Calu3 (cell line): ENCODE measurements at regions not wholly inside any gene's neighbourhood (a gene's known extent, or its start where the extent isn't known, plus 50 kb on each side); places are given as distances from the start of the nearest gene placed in this dataset.

Experiments used
- BruUV-seq: library from RNA; stranded (reverse); fragments of 400-500 nt; replicated peaks from 2 replicates; lab custom pipeline; 2021; lab: Mats Ljungman, UMichigan
- CTCF ChIA-PET: fragments of 300-600 bp; sonication (Branson Sonifier 250); formaldehyde crosslinking; loops from one replicate; lab custom pipeline; 2022; ENCODE audit warnings: antibody characterized with exemption; lab: Charles Lee
- DNase-seq: peaks from one replicate; pipeline ENCODE4 v3.0.0; 2022
- H3K27ac Mint-ChIP-seq: one replicate; pipeline ENCODE4 v1.8.0; 2022; ENCODE audit warnings: mixed read lengths; ENCODE audit not compliant: unreplicated experiment
- H3K27me3 Mint-ChIP-seq: one replicate; pipeline ENCODE4 v1.8.0; 2022; ENCODE audit warnings: mixed read lengths; ENCODE audit not compliant: unreplicated experiment
- H3K36me3 Mint-ChIP-seq: one replicate; pipeline ENCODE4 v1.8.0; 2022; ENCODE audit warnings: mild to moderate bottlenecking, moderate library complexity, mixed read lengths; ENCODE audit not compliant: insufficient read depth, unreplicated experiment
- H3K4me1 Mint-ChIP-seq: one replicate; pipeline ENCODE4 v1.8.0; 2022; ENCODE audit warnings: mild to moderate bottlenecking, low read depth, mixed read lengths; ENCODE audit not compliant: unreplicated experiment
- H3K4me3 Mint-ChIP-seq: one replicate; pipeline ENCODE4 v1.8.0; 2022; ENCODE audit warnings: mild to moderate bottlenecking, low read depth, moderate library complexity, mixed read lengths; ENCODE audit not compliant: unreplicated experiment
- H3K9me3 Mint-ChIP-seq: one replicate; pipeline ENCODE4 v1.8.0; 2022; ENCODE audit warnings: low read depth, mixed read lengths; ENCODE audit not compliant: unreplicated experiment
- intact Hi-C: fragments of 100-400 bp; cut with micrococcal nuclease; formaldehyde crosslinking; loops from one replicate; pipeline ENCODE4 v1.10.0; 2022; ENCODE audit not compliant: unreplicated experiment
- TF ChIP-seq, protein P1 (sequence below): fragments of 200-600 bp; IDR thresholded peaks from one replicate; pipeline ENCODE4 v1.8.0; 2022; ENCODE audit warnings: antibody characterized with exemption; ENCODE audit not compliant: unreplicated experiment

DNA sequence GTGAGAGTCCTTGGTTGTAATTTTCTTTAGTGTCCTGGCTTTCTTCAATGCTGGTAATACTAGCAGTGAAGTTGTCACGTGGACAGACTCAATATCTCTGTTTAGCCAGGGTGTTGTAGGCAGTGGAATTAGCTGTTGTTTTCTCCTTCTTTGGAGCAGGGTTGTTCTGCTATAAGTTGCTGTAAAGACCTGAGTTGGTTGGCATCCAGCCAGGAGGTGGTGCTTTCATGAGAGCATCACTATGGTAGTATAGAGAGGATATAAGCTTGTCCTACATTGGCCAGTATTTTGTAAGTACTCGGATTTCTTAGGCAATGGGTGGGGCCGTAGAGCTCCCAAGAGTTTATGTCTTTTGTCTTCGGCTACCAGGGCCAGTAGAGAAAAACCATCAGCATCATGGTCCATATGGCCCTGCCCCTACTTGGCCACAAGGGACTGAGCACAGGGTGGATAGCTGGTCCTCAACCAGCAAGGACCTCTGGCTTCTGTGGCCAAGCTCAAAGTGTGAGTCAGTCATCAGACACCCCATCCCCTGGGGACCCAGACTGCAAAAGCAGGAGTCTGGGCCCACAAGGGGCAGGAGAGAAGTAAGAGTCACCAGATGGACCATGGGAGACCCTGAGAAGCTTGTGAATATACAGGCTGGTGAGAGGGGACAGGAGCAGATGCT is 127.9 kb upstream of the NXT1 start:
- CTCF ChIA-PET = no interaction called here
- Mint-ChIP-seq H3K4me1 (no peaks in the 10 kb centered on the region), H3K9me3 (no peaks in the 10 kb centered on the region), H3K36me3 (no peaks in the 10 kb centered on the region), H3K27me3 (no peaks in the 10 kb centered on the region), H3K27ac (no peak overlapping the region), H3K4me3 (no peak overlapping the region)
- no TSS peak for BruUV-seq
- intact Hi-C loops = no loop called here
- TF ChIP-seq, protein P1, sequence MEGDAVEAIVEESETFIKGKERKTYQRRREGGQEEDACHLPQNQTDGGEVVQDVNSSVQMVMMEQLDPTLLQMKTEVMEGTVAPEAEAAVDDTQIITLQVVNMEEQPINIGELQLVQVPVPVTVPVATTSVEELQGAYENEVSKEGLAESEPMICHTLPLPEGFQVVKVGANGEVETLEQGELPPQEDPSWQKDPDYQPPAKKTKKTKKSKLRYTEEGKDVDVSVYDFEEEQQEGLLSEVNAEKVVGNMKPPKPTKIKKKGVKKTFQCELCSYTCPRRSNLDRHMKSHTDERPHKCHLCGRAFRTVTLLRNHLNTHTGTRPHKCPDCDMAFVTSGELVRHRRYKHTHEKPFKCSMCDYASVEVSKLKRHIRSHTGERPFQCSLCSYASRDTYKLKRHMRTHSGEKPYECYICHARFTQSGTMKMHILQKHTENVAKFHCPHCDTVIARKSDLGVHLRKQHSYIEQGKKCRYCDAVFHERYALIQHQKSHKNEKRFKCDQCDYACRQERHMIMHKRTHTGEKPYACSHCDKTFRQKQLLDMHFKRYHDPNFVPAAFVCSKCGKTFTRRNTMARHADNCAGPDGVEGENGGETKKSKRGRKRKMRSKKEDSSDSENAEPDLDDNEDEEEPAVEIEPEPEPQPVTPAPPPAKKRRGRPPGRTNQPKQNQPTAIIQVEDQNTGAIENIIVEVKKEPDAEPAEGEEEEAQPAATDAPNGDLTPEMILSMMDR = no peak
- no peak for DNase-seq

DNA sequence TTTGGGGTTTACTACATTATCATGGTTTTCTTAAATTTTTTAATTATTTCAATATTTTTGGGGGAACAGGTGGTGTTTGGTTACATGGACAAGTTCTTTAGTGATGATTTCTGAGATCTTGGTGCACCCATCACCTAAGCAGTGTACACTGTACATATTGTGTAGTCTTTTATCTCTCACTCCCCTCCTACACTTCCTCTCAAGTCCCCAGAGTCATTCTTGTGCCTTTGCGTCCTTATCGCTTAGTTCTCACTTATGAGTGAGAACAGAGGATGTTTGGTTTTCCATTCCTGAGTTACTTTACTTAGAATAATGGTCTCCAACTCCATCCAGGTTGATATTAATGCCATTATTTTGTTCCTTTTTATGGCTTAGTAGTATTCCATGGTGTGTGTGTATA is 130.9 kb upstream of the CD93 start:
- H3K4me3 Mint-ChIP-seq = no peak overlapping the region
- CTCF ChIA-PET = no interaction called here
- no peaks in the 10 kb centered on the region for H3K4me1 Mint-ChIP-seq
- H3K27ac Mint-ChIP-seq = no peak overlapping the region
- no peaks in the 10 kb centered on the region for H3K27me3 Mint-ChIP-seq
- H3K9me3 Mint-ChIP-seq = no peaks in the 10 kb centered on the region
- no peaks in the 10 kb centered on the region for H3K36me3 Mint-ChIP-seq
- intact Hi-C loops = no loop called here
- TF ChIP-seq, protein P1 = no peak
- BruUV-seq = no TSS peak
- no peak for DNase-seq

DNA sequence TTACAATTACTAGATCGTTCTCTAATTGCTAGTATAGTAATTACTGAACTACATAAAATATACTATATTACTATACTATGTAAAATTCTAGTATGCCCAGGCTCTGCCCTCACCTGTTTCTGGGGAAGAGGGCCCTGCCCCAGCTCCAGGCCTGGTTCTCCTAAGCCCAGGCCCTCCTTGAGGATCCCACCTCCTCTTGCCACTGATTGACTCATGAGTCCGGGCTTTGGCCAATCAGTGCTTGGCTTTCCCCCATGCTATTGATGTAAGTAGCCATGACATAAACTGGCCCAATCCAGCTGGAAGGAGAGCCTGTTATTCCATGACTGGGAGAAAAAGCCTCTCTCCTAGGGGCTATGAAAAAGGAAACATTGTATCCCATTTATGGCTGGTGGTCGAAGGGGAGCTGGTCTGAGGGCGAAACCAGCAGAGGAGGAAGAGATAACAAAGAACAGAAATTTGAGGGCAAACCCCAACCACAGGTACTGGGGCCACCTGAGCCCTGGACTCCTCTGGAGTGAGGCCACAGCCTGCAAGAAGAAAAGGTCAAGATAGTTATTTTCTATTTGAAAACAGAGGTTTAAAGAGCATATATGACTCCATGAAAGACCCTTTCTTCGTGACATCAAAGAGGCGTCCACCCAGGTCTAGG is 129.3 kb upstream of the CD93 start:
- H3K4me3 Mint-ChIP-seq = no peak overlapping the region
- no peaks in the 10 kb centered on the region for H3K36me3 Mint-ChIP-seq
- no peak for DNase-seq
- TF ChIP-seq, protein P1 = no peak
- no peaks in the 10 kb centered on the region for H3K4me1 Mint-ChIP-seq
- no TSS peak for BruUV-seq
- H3K27ac Mint-ChIP-seq = no peak overlapping the region
- intact Hi-C loops = no loop called here
- H3K9me3 Mint-ChIP-seq = no peaks in the 10 kb centered on the region
- H3K27me3 Mint-ChIP-seq = peaks cover 12% of the 10 kb centered on the region
- CTCF ChIA-PET = no interaction called here

DNA sequence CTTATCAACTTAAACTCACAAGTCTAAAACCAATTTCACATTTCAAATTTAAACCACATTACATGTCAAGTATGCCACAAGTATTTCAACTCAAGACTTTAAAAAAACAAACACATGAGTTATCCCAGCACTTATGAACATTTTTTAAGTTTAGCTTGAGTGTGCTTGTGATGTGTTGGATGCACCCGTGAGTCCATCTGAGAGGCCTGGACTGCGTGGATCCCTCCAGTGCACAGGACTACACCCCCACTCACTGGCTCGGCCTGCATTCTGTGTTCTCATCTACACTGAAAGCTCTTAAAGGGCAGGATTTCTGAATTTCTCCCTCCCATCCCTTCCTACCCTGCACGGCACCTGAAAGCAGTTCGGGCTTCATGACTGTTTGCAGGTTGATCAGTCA is 128.8 kb upstream of the CD93 start:
- no peaks in the 10 kb centered on the region for H3K4me1 Mint-ChIP-seq
- H3K4me3 Mint-ChIP-seq = no peak overlapping the region
- H3K36me3 Mint-ChIP-seq = no peaks in the 10 kb centered on the region
- BruUV-seq = no TSS peak
- no peak for DNase-seq
- no peak overlapping the region for H3K27ac Mint-ChIP-seq
- H3K27me3 Mint-ChIP-seq = peaks cover 17% of the 10 kb centered on the region
- intact Hi-C loops = no loop called here
- H3K9me3 Mint-ChIP-seq = no peaks in the 10 kb centered on the region
- TF ChIP-seq, protein P1 = no peak
- CTCF ChIA-PET = no interaction called here
